Right forelimb (tissue), 1 donor: ENCODE measurements at regions not wholly inside any gene's neighbourhood (a gene's known extent, or its start where the extent isn't known, plus 50 kb on each side); places are given as distances from the start of the nearest gene placed in this dataset.
"Not testable (repeated sequence)": the region's sequence is repeated elsewhere in the genome, so short reads cannot be mapped to it uniquely, and the experiment has no call there.

Experiments
- DNase-seq: peaks from one replicate; pipeline ENCODE4 v3.0.0-alpha.2; 2018

DNA sequence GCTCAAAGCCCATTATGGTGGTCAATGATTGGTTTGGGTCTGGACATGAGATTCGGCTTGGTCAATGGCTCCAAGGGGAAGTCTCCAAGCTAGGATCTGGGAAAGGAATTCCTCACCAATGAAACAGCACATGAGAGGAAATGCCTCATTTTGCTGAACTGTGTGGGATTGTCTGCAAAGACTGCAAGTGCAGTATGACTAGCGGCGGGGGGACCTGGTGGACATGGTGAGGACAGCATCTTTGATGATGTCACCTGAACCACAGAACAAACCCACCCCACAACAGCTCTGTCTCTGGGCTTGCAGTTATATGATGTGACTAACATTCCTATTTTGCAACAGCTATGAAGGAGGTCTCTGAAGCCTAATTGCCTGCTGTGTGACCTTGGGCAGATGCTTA lies 50.6 kb upstream of the NKD1 start:
- no peak for DNase-seq

DNA sequence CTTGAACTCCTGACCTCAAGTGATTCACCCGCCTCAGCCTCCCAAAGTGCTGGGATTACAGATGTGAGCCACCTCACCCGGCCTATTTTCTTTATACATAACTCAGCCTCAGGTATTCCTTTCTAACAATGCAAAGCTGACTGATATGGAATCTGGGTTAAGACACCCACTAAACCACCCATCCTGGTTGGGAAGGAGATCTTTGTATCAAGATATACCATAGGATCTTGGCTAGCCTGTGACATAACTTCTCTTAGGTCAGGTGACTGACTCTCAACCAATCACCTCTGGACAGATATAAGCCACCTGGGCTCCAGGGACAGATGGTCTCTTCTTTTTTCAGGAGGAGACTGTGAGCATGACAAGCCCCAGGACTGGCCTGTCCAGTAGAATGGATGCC lies 51.2 kb upstream of the NKD1 start:
- DNase-seq: no peak

DNA sequence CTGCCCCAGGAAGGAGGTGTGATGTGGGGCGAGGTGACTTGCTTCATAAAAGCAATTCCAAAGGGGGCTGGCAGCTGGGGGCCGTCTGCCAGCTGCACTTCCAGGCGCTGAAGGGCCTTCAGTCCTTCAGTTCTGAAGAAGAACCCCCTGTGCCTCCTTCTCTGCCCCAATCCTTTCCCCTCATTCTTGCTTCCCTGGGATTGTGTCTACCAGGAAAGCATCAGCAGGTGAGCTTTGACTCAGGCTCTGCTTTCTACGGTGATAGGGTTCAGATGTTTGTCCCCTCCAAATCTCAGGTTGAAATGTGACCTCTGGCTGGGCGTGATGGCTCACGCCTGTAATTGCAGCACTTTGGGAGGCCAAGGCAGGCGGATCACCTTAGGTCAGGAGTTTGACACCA lies 52.5 kb upstream of the NKD1 start:
- no peak for DNase-seq

DNA sequence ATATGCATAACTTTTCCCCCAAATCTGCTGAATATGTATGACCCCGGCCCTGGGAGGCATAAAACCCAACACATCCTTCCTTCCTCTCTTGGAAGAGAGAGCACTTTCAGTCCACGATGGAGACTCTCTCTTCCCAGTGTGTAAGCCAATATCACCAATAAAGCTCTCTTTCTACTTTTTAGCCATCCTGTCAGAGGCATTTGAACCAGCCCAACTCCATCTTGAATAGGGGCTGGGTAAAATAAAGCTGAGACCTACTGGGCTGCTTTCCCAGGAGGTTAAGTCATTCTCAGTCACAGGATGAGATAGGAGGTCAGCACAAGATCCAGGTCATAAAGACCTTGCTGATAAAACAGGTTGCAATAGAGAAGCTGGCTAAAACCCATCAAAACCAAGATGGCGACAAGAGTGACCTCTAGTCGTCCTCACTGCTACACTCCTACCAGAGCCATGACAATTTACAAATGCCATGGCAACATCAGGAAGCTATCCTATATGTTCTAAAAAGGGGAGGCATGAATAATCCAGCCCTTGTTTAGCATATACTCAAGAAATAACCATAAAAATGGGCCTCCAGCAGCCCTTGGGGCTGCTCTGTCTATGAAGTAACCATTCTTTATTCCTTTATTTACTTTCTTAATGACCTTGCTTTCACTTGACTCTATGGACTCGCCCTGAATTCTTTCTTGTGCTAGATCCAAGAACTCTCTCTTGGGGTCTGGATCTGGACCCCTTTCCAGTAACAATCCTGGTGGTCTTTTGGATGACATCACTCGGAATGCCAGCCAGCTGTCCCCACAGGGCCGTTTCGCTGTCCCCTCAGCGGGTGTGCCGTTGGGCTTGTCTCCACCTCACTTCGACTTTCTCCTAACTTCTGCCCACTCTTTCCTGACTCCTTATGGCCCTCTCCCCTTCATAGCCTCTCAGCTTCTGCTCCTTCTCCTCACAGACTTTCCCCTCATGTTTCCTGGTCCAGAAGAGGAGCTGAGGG lies 53.4 kb upstream of the NKD1 start:
- no peak for DNase-seq

DNA sequence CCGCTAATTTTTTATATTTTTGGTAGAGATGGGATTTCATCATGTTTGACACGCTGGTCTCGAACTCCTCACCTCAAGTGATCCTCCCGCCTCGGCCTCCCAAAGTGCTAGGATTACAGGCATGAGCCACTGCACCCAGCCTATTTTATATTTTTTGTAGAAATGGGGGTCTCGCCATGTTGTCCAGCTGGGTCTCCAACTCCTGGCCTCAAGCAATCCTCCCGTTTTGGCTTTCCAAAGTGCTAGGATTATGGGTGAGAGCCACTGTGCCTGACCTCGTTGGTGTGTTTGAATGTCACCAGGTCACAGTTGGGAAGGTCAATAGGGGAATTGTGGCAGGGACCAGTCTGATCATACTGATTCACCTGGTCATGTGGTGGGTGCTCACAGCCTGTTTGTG lies 56.7 kb upstream of the NKD1 start:
- DNase-seq: no peak

DNA sequence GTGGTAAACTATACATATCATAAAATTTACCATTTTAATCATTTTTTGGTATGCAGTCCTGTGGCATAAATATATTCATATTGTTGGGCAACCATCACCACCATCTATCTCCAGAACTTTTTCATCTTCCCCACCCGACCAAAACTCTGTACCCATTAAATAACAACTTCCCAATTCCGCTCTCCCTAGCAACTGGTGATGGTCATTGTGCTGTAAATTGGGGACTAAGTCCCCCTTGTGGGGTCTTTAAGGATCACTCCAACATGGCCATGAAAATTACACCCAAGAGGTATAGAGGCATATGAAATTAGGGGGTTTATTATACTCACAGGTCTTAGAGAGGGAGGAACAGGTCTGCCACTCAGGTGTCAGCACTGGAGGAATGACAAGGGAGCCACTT lies 57.4 kb upstream of the NKD1 start:
- DNase-seq: no peak

DNA sequence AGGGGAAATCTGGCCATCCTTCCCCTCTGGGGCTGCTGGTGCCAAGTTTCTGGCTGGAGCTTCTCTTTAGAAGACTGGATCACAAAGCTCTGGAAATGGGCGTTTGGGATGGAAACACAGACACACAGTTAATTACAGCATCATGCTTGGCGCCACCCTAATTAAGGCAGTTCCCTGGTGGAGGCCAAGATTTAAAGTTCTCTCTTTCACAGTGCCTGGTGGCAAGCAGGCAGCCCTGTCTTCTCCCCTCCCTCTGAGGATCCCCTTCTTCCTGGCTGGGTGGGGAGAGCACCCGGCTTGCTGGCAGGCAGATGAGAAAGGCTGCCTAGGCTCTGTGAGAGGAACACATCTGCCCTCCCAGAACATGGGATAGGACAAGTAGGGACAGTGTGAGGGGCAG lies 59.0 kb upstream of the NKD1 start:
- no peak for DNase-seq

DNA sequence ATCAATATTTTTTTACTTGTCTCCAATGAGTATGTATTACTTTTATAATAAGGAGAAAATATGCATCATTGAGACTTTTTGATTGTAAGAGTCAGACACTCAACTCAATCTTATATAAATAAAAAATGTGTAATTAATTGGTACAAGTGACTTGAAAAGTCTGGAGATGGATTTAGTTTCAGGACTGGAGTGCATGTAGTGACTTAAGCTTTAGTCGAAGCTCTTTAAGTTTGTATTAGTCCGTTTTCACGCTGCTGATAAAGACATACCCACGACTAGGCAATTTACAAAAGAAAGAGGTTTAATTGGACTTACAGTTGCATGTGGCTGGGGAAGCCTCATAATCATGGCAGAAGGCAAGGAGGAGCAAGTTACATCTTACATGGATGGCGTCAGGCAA lies 60.7 kb upstream of the NKD1 start:
- no peak for DNase-seq

DNA sequence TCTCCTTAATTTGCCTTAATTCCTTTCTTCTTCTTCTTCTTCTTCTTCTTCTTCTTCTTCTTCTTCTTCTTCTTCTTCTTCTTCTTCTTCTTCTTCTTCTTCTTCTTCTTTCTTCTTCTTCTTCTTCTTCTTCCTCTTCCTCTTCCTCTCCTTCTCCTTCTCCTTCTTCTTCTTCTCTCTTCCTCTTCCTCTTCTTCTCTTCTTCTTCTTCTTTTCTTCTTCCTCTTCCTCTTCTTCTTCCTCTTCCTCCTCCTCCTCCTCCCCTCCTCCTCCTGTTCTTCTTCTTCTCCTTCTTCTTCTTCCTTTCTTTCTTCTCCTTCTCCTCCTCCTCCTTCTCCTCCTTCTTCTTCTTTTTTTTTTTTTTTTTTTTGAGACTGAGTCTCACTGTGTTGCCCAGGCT lies 62.0 kb upstream of the NKD1 start:
- DNase-seq: not testable (repeated sequence)

DNA sequence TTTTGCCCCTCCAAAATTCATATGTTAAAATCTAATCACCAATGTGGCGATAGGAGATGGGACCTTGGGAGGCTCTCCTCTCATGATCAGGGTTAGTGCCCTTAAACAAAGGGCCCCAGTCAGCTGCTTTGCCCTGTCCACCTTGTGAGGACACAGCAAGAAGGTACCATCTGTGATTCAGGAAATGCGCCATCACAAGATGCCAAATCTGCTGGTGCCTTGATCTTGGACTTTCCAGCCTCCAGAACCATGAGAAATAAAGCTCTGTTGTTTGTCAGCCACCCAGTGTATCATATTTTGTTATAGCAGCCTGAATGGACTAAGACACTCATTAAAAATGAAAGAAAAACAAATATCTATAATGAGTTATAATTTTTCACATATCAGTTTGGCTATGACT lies 63.0 kb upstream of the NKD1 start:
- no peak for DNase-seq

DNA sequence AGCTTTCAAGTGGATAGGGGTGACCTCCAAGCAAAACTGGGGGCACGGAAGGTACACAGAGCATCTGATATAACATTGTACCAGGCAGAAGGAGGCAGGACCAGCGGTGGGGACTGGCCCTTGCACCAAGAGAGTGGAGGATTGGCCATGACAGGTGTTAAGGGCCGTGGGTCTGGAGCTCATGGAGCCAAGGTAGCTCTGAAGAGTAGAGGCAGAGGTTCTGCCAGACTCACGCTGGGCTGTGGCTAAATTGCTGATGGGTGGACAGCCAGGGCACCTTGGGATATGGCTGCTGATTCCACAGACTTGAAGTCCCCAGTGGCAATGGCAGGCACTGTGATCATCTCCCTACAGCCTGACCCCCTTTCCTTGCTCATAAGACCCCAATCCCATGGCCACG lies 65.9 kb upstream of the NKD1 start:
- peak; percentile 32 for DNase-seq

DNA sequence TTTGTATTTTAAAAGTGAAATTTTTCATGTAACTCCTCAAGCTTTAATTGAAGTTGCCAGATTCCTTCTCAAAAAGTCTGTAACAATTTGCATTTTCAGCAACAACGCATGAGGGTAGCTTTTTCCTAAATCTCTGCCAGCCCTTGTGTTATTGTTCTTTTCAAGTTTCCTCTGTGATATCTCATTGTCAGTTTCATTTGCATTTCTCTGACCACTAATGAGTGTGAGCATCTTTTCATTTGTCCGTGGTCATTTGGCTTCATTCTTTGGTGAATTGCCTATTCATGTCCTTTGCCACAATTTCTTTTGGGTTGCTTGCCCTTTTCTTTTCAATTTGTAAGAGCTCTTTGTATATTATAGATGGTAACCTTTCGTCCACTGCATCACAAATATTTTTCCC lies 68.0 kb upstream of the NKD1 start:
- DNase-seq: no peak

DNA sequence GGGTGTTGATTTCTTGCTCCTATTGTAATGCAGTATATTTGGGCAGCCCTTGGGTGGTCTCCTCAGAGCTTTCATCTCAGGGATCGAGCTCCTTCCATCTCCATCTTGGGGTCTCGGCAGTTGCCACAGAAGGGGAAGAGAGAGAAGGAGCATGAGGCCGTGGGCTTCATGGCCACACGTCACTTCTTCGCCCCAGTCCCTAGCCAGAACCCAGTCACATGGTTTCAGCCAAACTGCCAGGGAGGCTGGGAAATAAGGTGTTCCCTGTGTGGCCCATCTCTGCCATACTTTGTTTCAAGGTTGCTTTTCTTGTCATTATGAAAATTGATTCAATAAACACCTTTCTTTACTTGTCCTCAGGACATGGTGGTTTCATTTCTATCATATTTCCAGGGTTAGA lies 68.4 kb upstream of the NKD1 start:
- DNase-seq: peak; percentile 10

DNA sequence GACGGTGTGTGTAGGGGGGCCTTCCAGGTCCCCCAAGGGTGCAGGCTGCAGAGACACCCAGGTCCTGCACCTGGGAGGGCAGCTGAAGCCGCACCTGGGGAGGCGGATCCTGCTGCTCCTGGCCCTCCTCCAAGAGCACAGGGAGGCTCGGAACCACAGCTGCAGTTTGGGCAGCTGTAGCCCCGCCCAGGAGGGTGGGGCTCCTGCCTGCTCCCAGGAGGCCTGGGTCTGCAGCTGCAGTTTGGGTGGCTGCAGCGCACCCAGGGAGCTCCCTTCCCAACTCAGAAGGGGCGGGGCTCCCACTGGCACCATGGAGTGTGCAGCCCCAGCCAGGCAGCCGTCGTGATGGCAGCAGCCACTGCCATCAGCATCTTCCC lies 69.4 kb upstream of the NKD1 start:
- peak; percentile 34 for DNase-seq

DNA sequence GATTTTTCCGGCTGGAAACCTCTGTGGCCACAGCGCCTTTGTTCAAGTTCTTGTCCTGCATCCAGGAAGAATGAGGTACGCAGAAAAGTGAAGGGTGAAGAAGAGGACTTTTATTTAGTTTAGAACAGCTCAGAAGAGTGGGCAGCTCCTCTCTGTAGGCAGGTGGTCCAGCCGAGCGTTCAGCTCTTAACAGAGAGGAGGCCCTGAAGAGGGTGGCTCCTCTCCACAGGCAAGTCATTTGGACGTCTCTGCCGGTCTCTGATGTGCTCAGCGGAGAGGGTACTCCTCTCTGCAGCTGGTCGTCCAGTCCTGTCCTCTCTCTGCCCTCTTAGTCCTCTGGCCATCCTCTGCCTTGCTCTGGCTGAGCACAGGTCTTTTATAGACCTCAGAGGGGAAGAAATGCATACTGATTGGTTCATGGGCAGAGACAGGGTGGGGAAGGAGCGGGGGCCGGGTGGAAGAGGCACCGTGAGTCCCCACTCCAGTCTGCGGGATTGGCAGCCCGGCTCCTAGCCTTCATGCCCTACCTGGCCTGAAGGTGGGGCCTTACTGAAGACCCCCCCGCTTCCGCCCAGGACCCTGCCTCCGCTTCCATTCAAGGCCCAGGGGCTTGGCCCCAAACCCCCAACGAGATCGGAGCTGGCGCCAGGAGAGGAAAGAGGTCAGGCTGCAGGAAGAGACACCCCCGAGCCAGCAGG lies 70.0 kb upstream of the NKD1 start:
- DNase-seq: peak; percentile 35

DNA sequence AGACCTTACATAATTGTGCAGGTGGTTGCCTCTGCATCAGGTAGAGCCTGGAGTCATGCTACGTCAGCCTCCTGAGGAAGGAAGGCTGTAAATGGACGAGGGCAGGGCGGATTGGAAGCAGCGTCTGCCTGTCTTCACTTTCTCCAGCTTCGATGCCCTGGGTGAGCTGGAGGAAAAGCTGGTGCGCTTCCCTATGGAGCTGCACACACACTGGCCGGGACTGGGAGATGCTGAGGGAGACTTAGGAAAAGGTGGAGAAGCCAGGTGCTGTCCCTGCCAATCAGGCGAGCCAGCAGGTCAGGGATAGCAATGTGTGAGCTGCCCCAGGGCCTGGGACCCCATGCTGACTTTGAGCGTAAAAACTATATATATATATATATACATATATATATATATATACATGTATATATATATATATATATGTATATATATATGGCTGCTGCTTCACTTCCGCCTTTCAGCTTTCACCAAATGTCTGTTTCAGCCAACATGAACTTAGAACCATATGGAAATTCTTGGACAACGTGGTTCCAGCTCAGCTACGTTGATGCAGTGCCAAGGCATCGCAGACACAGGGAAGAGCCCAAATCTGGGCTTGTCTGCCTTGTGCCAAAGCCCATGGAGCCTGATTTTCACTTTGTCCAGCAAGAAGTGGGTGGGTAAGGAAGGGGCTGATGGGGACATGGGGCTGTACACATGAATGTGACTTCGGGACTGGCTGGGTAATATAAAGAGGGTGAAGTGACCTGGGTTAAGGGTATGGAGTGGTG lies 71.5 kb upstream of the NKD1 start:
- DNase-seq: peak; percentile 33

DNA sequence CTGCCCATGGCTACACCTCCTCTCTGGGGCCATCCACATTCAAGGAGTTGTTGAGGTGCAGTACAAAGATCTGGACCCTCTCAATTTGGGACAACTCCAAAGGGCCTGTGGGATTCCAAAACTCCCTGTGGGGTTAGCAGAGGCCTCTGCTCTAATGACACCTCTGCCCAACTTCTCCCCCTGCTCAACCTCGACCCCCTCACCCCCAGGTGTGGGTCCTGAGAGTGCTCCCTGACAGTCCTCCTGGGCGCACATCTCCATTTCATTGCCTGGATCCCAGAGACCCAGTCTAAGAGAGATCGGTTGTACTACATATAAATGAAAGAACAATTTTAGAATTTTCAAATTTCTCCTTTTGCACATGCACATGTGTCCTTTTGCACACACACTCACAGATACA lies 73.0 kb upstream of the NKD1 start:
- DNase-seq: no peak

DNA sequence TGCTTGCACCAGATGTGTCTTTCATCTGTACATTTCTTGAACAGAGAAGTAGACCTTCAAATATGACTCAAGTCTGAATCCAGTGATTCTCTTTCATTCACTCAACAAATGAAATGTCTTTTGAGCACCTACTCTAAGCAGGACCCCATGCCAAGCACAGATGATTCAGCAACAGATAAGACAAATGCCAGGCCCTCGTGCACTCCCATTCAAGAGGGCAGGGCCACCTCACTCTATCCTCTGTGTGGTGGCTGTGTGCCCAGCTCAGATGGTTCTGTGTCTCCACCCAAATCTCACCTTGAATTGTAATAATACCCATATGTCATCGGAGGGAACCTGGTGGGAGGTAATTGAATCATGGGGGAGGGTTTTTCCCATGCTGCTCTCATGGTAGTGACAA lies 74.1 kb upstream of the NKD1 start:
- no peak for DNase-seq

DNA sequence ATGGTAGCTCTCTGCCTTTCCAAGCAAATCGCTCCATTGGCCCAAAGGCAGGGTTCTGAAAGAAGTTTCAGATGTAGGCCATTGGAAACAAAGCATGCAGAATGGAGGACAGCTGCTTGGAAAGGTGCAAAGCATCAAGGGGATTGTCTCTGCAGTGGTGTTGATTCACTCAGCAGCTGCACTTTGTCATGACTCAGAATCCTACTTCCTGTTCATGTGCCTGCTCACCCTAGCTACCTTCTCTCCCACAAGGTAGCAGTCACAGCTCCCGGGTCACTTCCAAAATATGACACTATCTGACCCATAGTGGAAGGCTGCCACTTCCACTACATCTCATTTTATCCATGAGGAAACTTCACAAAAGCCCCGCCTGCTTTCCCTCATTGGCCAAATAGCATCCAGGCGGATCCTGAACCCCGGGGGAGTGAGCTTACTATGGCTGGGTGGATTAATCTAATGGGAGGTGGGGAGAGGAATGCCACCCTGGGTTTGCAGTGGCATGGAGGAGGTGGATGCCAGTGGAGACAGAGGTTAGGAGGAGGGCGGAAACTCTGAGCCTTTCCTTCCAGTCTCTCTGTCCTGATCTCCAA lies 74.7 kb upstream of the NKD1 start:
- peak; percentile 21 for DNase-seq

DNA sequence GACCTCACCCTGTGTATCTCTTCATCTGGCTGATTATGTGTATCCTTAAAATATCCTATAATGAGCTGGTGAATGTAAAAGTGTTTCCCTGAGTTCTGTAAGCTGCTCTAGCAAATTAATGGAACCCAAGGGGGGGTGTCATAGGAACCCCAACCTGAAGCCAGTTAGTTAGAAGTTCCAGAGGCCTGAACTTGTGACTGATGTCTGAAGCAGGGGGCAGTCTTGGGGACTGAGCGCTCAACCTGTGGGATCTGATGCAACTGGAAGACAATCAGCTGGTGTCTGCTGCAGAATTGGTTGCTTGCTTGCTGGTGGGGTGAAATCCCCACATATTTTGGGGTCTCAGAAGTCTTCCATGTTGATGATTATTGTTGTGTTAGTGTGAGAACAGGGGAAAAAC lies 75.7 kb upstream of the NKD1 start:
- DNase-seq: peak; percentile 3

DNA sequence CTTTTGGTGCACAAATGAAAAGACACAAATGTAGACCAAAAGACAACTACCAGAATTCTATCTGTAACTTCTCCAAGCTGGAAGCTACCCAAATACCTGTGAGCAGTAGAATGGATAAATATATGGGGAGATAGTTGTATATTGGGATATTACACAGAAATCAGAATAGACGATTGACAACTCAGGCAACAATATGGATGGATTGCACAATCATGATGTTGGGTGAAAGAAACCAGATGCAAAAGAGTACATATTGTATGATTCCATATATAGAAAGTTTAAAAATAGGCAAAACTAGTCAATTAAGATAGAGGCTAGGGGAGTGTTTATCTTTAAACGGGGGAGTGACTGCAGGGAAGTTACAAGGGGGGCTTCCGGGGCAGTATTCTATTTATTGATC lies 77.5 kb upstream of the NKD1 start:
- DNase-seq: no peak

DNA sequence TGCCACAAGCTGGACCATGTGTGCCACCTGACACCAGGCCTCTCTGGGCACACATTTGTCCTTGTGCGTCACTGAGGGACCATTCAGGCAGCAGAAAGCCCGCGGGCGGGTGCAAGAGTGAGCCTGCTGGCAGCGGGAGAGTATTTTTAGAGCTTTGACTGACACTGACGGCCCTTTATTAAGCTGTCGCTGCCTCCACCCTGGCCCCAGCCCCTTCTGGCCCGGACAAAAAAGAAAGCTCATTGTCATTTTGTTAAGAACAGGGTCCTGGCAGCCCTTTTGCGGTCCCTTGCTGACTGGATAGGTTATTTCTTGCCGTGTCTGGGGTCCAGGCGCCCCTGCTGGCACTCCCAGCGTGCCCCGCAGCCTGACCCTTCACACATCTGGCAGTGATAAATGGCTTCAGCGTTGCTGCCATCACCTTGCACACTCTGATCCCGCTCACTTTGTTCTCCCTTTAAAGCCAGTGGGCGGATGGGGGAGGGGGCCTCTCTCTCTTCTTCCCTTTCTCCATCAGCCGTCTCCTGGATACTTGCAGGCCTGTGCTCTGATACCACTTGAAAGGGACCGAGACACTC lies 78.4 kb upstream of the NKD1 start:
- peak; percentile 54 for DNase-seq
